ENCODE measurements at regions not wholly inside any gene's neighbourhood (a gene's known extent, or its start where the extent isn't known, plus 50 kb on each side); places are given as distances from the start of the nearest gene placed in this dataset.

GRCh38 chr6:169140986-169141495 lies 112.6 kb downstream of the THBS2 start:
- H3K9ac ChIP-seq (ENCODE audit: low read length), result no peak overlapping the region
- H3K4me2 ChIP-seq (ENCODE audit: low read length), result no peak overlapping the region
- no peak for TF ChIP-seq EZH2 (IDR thresholded peaks at IDR 0.05; ENCODE audit: insufficient read depth, low read length)
- no peak for TF ChIP-seq CTCF (IDR thresholded peaks at IDR 0.05; ENCODE audit: insufficient read depth, low read depth, low read length)

DNA sequence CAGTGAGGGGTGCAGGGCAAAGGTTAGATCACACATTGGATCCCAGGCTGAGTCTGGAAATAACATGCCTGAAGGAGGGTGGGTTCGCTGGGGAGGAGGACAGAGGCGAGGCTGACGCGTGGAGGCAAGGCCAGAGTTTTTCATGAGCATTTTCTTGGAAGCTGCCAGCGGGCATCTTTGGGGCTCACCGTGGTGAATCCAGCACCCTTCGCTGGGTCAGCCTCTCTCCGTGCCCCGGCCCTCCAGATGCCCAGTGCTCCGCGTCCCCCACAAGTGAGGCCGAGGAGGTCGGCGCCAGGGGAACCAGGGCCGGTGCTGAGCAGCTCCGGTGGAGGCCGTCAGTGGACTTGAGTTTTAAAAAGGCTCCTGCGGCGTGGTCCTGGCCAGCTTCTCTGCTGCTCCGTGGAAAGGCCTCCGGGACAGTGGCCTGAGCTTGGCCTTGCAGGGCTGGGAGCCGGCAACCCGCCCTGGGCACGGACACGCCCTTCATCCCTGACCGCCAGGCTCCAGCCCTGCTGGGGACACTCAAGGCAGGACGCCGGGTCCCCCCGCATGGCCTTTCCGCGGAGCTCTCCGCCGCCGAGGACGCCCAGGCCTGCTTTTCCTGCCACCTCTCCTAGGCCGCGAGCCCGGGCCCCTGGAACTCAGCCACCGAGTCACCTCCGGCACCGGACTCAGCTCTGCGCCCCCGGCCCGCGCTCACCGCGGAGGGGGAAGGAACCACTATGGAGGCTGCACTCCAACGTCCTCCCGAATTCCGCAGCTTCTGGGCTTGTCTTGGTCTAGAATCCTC lies 114.3 kb downstream of the THBS2 start:
- TF ChIP-seq CTCF (IDR thresholded peaks at IDR 0.05; ENCODE audit: insufficient read depth, low read depth, low read length) (no peak), EZH2 (IDR thresholded peaks at IDR 0.05; ENCODE audit: insufficient read depth, low read length) (no peak)
- Histone ChIP-seq H3K4me3 (ENCODE audit: insufficient read depth, low read depth, low read length) (no peak overlapping the region), H3K27me3 (ENCODE audit: insufficient read depth, low read length) (no peaks in the 10 kb centered on the region), H3K27ac (ENCODE audit: low read depth, low read length) (no peak overlapping the region), H3K4me2 (ENCODE audit: low read length) (no peak overlapping the region), H3K4me1 (ENCODE audit: insufficient read depth, low read length) (no peaks in the 10 kb centered on the region), H3K9me3 (ENCODE audit: insufficient read depth, low read depth, low read length) (no peaks in the 10 kb centered on the region), H3K79me2 (ENCODE audit: insufficient read depth, low read length) (no peaks in the 10 kb centered on the region), H2AFZ (ENCODE audit: low read depth, low read length) (no peak overlapping the region), H4K20me1 (ENCODE audit: insufficient read depth, low read length) (no peaks in the 10 kb centered on the region), H3K36me3 (ENCODE audit: insufficient read depth, low read length) (no peaks in the 10 kb centered on the region), H3K9ac (ENCODE audit: low read length) (no peak overlapping the region)
- Mint-ChIP-seq H3K4me3 (ENCODE audit: unreplicated experiment) (no peak overlapping the region), H3K4me1 (ENCODE audit: low read depth, unreplicated experiment) (peaks cover 3% of the 10 kb centered on the region), H3K9me3 (ENCODE audit: unreplicated experiment) (peaks cover 7% of the 10 kb centered on the region), H3K27me3 (ENCODE audit: low read depth, unreplicated experiment) (no peaks in the 10 kb centered on the region), H3K36me3 (ENCODE audit: low read depth, unreplicated experiment) (no peaks in the 10 kb centered on the region), H3K27ac (ENCODE audit: unreplicated experiment) (no peak overlapping the region)
- no peak for DNase-seq (ENCODE audit: low read depth)
- no peak for FAIRE-seq

More at GRCh38 chr6:169140986-169141495, 112.6 kb downstream of the THBS2 start:
- no peaks in the 10 kb centered on the region for H3K36me3 ChIP-seq (ENCODE audit: insufficient read depth, low read length)
- no peak overlapping the region for H3K4me3 Mint-ChIP-seq (ENCODE audit: unreplicated experiment)
- no peaks in the 10 kb centered on the region for H3K27me3 ChIP-seq (ENCODE audit: insufficient read depth, low read length)
- FAIRE-seq (no peak), DNase-seq (ENCODE audit: low read depth) (no peak)
- no peaks in the 10 kb centered on the region for H3K9me3 ChIP-seq (ENCODE audit: insufficient read depth, low read depth, low read length)
- H3K36me3 Mint-ChIP-seq (ENCODE audit: low read depth, unreplicated experiment), result no peaks in the 10 kb centered on the region
- no peak overlapping the region for H3K27ac Mint-ChIP-seq (ENCODE audit: unreplicated experiment)
- H3K9me3 Mint-ChIP-seq (ENCODE audit: unreplicated experiment), result peaks cover 3% of the 10 kb centered on the region
- no peak overlapping the region for H3K27ac ChIP-seq (ENCODE audit: low read depth, low read length)
- H2AFZ ChIP-seq (ENCODE audit: low read depth, low read length), result no peak overlapping the region
- no peaks in the 10 kb centered on the region for H3K79me2 ChIP-seq (ENCODE audit: insufficient read depth, low read length)
- H3K4me1 ChIP-seq (ENCODE audit: insufficient read depth, low read length), result no peaks in the 10 kb centered on the region
- H3K27me3 Mint-ChIP-seq (ENCODE audit: low read depth, unreplicated experiment), result no peaks in the 10 kb centered on the region
- no peak overlapping the region for H3K4me3 ChIP-seq (ENCODE audit: insufficient read depth, low read depth, low read length)
- H3K4me1 Mint-ChIP-seq (ENCODE audit: low read depth, unreplicated experiment), result peaks cover 10% of the 10 kb centered on the region
- H4K20me1 ChIP-seq (ENCODE audit: insufficient read depth, low read length), result no peaks in the 10 kb centered on the region
